Heart left ventricle (tissue), 13 donors: ENCODE measurements at regions not wholly inside any gene's neighbourhood (a gene's known extent, or its start where the extent isn't known, plus 50 kb on each side); places are given as distances from the start of the nearest gene placed in this dataset.

ENCODE experiments used
- POLR2A ChIP-seq, 2 donors: fragments of 450-650 bp; IDR thresholded peaks; one replicate each; pipeline ENCODE4 v1.6.1; 2017; ENCODE audit warnings: antibody characterized with exemption in 2 of 2, mild to moderate bottlenecking in 2 of 2, moderate library complexity in 2 of 2
- TF ChIP-seq, protein P1 (sequence below), 12 donors: fragments of 200-600 bp; sonication (generic) in 4 of 12; IDR thresholded peaks; one replicate each; pipeline versions ENCODE4 v1.5.0 to v1.8.0; 2018 to 2022; ENCODE audit warnings: antibody characterized with exemption in 12 of 12, mild to moderate bottlenecking in 5 of 12
- donor health status: ischemic (EF 13 %, LVEDD 7.1; RV severe dilation, severe dysfunction).
- donor health status: DM: no; HTN: yes; CAD: no.
- donor health status: DM: no; HTN: no; CAD: no.
- donor health status: ischemic (EF 25% LVEDD 6.9; RV normal size, moderate dysfunction).
- donor health status: ischemic (EF 25% LVEDD 5.7; RV mildly dilated, moderate dysfunction).
- donor health status: ischemic (EF 35%, LVEDD 5.7; RV mildly dilated, moderate dysfunction).
- donor health status: nonischemic (EF 11% LVEDD 7.7; RV severe dilation, severe dysfunction).
- donor health status: DM: yes; HTN: yes; CAD: no.
- donor health status: PGD.
- donor health status: ischemic (EF 29% LVEDD 5.4; RV normal size, mild dysfunction).
- donor health status: nonischemic (EF 23%, LVEDD 6.1; RV moderate dilation, normal function).

DNA sequence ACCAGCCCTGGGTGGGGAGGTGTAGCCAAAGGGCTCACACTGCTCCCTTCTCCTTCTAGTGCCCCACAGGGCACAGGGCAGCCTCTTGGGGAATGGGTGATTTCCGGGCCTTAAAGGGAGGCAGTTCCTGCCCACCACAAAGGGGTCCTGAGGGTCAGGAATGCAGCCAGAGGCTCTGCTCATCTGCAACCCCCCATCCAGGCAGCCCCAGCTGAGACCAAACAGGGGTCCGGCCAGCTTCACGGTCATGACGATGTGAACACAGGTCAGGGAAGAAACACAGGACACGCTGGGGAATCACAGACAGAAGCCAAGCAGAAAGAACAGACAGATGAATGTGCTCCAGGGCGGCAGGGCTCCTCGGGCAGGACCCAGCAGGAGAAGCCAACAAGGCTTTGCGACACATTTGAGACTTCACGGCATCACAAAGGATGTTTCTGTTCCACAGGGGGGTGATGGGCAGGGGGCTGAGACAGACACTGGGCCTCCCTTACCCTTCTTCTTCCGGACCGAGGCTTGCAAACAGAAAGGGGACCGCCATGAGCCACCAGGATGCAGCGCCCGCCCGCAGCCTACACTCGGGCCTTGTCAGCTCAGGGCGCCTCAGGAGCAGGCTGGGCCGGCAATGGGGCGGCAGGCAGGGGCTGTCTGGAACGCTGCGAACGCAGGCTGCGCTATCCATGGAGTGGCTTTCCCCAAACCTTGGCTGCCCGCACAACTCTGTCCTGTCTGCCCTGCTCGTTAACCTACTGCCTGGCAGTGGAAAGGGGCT lies 101.9 kb downstream of the CTTN start:
- TF ChIP-seq, protein P1, sequence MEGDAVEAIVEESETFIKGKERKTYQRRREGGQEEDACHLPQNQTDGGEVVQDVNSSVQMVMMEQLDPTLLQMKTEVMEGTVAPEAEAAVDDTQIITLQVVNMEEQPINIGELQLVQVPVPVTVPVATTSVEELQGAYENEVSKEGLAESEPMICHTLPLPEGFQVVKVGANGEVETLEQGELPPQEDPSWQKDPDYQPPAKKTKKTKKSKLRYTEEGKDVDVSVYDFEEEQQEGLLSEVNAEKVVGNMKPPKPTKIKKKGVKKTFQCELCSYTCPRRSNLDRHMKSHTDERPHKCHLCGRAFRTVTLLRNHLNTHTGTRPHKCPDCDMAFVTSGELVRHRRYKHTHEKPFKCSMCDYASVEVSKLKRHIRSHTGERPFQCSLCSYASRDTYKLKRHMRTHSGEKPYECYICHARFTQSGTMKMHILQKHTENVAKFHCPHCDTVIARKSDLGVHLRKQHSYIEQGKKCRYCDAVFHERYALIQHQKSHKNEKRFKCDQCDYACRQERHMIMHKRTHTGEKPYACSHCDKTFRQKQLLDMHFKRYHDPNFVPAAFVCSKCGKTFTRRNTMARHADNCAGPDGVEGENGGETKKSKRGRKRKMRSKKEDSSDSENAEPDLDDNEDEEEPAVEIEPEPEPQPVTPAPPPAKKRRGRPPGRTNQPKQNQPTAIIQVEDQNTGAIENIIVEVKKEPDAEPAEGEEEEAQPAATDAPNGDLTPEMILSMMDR (IDR thresholded peaks at IDR 0.05): no peak
- TF ChIP-seq POLR2A (IDR thresholded peaks at IDR 0.05): no peak
